Heart left ventricle (tissue), 16 donors: ENCODE measurements at regions not wholly inside any gene's neighbourhood (a gene's known extent, or its start where the extent isn't known, plus 50 kb on each side); places are given as distances from the start of the nearest gene placed in this dataset.

Source experiments
- ATAC-seq, 4 donors: fragments of 200-7000 bp; cut with Tn5 transposase; one replicate each; pipeline ENCODE4 v1.9.1; 2020 to 2022; ENCODE audit warnings: moderate library complexity in 4 of 4, mild to moderate bottlenecking in 3 of 4, moderate number of reproducible peaks in 1 of 4
- DNase-seq, 5 donors: peaks; one replicate each; pipeline ENCODE4 v3.0.0-alpha.2; 2020
- H3K27ac ChIP-seq, 12 donors: fragments of 200-600 bp; sonication (generic) in 4 of 12; one replicate each; pipeline versions ENCODE4 v1.5.0 to v1.8.0; 2016 to 2022; ENCODE audit warnings: mild to moderate bottlenecking in 2 of 12
- H3K27me3 ChIP-seq, 9 donors: fragments of 200-600 bp; sonication (generic) in 2 of 9; one replicate each; pipeline versions ENCODE4 v1.5.1 to v1.8.0; 2016 to 2022; ENCODE audit warnings: mild to moderate bottlenecking in 3 of 9
- H3K36me3 ChIP-seq, 9 donors: fragments of 200-600 bp; sonication (generic) in 2 of 9; one replicate each; pipeline versions ENCODE4 v1.5.0 to v1.8.0; 2018 to 2022; ENCODE audit warnings: mild to moderate bottlenecking in 2 of 9
- H3K4me1 ChIP-seq, 12 donors: fragments of 200-600 bp; sonication (generic) in 4 of 12; one replicate each; pipeline versions ENCODE4 v1.5.0 to v1.8.0; 2016 to 2022; ENCODE audit warnings: mild to moderate bottlenecking in 3 of 12
- H3K4me3 ChIP-seq, 12 donors: fragments of 200-600 bp; sonication (generic) in 4 of 12; one replicate each; pipeline versions ENCODE4 v1.5.0 to v1.8.0; 2017 to 2022; ENCODE audit warnings: mild to moderate bottlenecking in 9 of 12, moderate library complexity in 4 of 12
- H3K9me3 ChIP-seq, 12 donors: fragments of 200-600 bp; sonication (generic) in 4 of 12; one replicate each; pipeline versions ENCODE4 v1.5.0 to v1.8.0; 2016 to 2022; ENCODE audit warnings: mild to moderate bottlenecking in 1 of 12
- POLR2A ChIP-seq, 2 donors: fragments of 450-650 bp; IDR thresholded peaks; one replicate each; pipeline ENCODE4 v1.6.1; 2017; ENCODE audit warnings: antibody characterized with exemption in 2 of 2, mild to moderate bottlenecking in 2 of 2, moderate library complexity in 2 of 2
- WGBS, 4 donors: extraction: QIAGEN DNeasy Blood & Tissue Kit in 2 of 4; methylation state at CpG; one replicate each; pipeline versions ENCODE4 v1.1.5 to v1.1.7; 2013 to 2018; 5-methylcytosine and 5-hydroxymethylcytosine counted together
- intact Hi-C, 10 donors: fragments of 100-400 bp; cut with DNase I; formaldehyde crosslinking; loops; one replicate each; pipeline versions ENCODE4 v1.11.1 to v1.14.2; 2022
- TF ChIP-seq, protein P1 (sequence below), 12 donors: fragments of 200-600 bp; sonication (generic) in 4 of 12; IDR thresholded peaks; one replicate each; pipeline versions ENCODE4 v1.5.0 to v1.8.0; 2018 to 2022; ENCODE audit warnings: antibody characterized with exemption in 12 of 12, mild to moderate bottlenecking in 5 of 12
- donor health status: ischemic (EF 13 %, LVEDD 7.1; RV severe dilation, severe dysfunction).
- donor health status: healthy with polysubstance abuse.
- donor health status: DM: no; HTN: yes; CAD: no.
- donor health status: DM: no; HTN: no; CAD: no.
- donor health status: ischemic (EF 25% LVEDD 6.9; RV normal size, moderate dysfunction).
- donor health status: ischemic (EF 25% LVEDD 5.7; RV mildly dilated, moderate dysfunction).
- donor health status: healthy.
- donor health status: DM: yes; HTN: yes; CAD: no.
- donor health status: ischemic (EF 35%, LVEDD 5.7; RV mildly dilated, moderate dysfunction).
- donor health status: nonischemic (EF 11% LVEDD 7.7; RV severe dilation, severe dysfunction).
- donor health status: DM: yes; HTN: yes; CAD: no.
- donor health status: PGD.
- donor health status: ischemic (EF 29% LVEDD 5.4; RV normal size, mild dysfunction).
- donor health status: nonischemic (EF 23%, LVEDD 6.1; RV moderate dilation, normal function).

- Histone ChIP-seq H3K4me3 (no peak overlapping the region), H3K36me3 (no peaks in the 10 kb centered on the region), H3K4me1 (peaks cover 0 to 36% (median 16%) of the 10 kb centered on the region in 12 donors), H3K27me3 (no peaks in the 10 kb centered on the region), H3K27ac (peak overlapping the region in 1 of 12 donors; percentile 11), H3K9me3 (peaks cover 0 to 7% (median 0%) of the 10 kb centered on the region in 12 donors)
- intact Hi-C loops = loop anchor here in 1 of 10 donors (10.0 kb wide), 1 partner anchor 365 kb away; no protein-coding TSS in a partner anchor
- WGBS, 4 donors = 57 to 68% (median 64%) methylated on average over 8 of the region's 8 CpGs
- TF ChIP-seq, protein P1, sequence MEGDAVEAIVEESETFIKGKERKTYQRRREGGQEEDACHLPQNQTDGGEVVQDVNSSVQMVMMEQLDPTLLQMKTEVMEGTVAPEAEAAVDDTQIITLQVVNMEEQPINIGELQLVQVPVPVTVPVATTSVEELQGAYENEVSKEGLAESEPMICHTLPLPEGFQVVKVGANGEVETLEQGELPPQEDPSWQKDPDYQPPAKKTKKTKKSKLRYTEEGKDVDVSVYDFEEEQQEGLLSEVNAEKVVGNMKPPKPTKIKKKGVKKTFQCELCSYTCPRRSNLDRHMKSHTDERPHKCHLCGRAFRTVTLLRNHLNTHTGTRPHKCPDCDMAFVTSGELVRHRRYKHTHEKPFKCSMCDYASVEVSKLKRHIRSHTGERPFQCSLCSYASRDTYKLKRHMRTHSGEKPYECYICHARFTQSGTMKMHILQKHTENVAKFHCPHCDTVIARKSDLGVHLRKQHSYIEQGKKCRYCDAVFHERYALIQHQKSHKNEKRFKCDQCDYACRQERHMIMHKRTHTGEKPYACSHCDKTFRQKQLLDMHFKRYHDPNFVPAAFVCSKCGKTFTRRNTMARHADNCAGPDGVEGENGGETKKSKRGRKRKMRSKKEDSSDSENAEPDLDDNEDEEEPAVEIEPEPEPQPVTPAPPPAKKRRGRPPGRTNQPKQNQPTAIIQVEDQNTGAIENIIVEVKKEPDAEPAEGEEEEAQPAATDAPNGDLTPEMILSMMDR (IDR thresholded peaks at IDR 0.05) = no peak
- no peak for TF ChIP-seq POLR2A (IDR thresholded peaks at IDR 0.05)
- ATAC-seq (peak in 3 of 4 donors; percentile 14 to 64 (median 45)), DNase-seq (no peak)
Observed at GRCh38 chr20:58019850-58020625, 208.4 kb downstream of the ANKRD60 start.

DNA sequence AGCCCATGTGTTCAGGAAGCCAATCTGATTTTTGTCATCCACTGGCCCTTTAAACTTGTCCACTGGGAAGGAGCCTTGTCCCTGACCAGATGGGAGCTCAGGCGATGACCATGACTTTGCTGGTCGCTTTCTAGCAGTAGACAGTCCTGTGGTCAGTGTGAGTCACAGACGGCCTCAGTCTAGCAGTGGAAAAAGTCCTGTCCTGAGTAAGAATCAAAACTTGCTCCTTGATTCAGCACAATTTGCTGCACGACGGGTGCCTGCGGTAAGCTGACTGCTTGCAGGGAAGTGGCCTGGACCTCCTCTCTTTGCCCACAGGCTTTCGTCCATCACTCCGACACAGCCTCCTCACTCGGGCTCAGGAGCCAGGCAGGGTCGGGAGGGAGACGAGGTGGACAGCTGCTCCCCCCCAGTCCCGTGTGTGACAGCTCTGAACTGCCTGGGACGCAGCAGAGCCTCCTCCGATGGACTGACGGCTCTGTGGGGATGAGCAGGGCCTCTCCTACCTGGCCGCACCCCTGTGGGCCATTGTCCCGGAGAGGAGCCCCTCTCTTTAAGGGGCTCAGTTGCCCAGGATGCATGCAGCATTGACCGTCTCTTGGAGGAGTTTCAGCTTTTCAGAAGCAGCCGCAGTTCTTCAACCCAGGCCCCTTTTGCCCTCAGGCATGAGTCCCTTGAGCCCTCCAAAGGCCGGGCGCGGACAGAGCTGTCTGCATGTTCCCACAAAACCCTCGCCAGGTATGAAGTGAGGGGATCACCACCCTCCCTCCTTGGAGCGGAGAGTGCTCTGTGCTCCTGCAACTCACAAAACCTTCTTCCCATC, 209.2 kb downstream of the ANKRD60 start:
- DNase-seq (no peak), ATAC-seq (peak in 2 of 4 donors; percentile 27 to 60)
- intact Hi-C loops = no loop called here
- no peaks in the 10 kb centered on the region for H3K27me3 ChIP-seq
- peaks cover 0 to 8% (median 0%) of the 10 kb centered on the region in 12 donors for H3K9me3 ChIP-seq
- peak overlapping the region in 4 of 12 donors; percentile 11 to 31 (median 22) for H3K27ac ChIP-seq
- no peak overlapping the region for H3K4me3 ChIP-seq
- no peaks in the 10 kb centered on the region for H3K36me3 ChIP-seq
- peaks cover 0 to 30% (median 16%) of the 10 kb centered on the region in 12 donors for H3K4me1 ChIP-seq
- TF ChIP-seq, protein P1 (IDR thresholded peaks at IDR 0.05) = no peak
- TF ChIP-seq POLR2A (IDR thresholded peaks at IDR 0.05) = no peak
- 77 to 83% (median 81%) methylated on average over 21 to 24 of the region's 24 CpGs for WGBS, 4 donors

DNA sequence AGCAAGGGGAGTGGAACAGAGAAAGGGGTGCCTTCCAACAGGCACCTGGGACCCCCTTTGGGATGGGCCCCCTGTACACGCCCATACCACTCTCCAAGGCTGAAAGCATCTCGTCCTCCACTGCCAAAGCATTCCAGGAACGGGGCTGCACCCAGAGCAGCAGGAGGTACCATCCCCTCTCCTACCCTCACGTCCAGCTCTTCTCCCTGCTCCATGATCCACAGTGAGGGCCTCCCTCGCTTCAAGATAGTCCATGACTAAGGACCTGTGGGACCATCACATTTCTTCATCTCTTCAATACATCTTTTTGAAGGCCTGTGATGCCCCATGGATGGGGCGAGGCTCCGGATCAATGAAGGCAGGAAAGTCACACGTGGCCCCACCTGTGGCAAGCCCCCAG, 209.9 kb downstream of the ANKRD60 start:
- WGBS, 4 donors = 88 to 92% (median 91%) methylated on average over 8 of the region's 8 CpGs
- no peak for ATAC-seq
- peak overlapping the region in 1 of 12 donors; percentile 62 for H3K27ac ChIP-seq

DNA sequence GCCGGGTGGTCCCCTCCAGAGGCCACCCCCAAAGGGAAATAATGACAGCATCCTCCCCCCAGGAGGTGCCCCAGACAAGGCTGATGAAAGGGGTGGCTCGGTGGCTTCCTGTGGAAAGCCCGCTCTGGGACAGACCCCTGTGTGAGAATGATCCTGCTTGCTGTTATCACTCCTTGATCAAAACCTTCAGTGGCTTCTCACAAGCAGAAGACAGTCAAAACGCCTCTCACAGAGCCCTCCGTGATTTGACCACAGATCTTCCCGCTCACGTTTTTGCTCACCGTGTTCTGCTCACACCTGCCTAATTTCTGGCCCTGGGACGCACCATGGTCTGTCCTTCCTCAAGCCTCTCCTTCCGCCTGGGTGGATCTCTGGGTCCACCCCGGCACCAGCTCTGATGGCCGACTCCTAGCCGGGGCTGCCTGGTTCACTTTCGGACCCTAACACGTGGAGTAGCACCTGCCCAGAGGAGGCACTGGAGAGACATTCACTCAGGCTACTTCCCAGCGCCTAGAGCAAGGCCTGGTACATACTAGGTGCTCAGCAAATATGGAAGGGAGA, 210.4 kb downstream of the ANKRD60 start:
- no peak for DNase-seq
- Histone ChIP-seq H3K4me3 (no peak overlapping the region), H3K36me3 (no peaks in the 10 kb centered on the region), H3K27ac (peak overlapping the region in 1 of 12 donors; percentile 62), H3K27me3 (no peaks in the 10 kb centered on the region), H3K4me1 (peaks cover 0 to 30% (median 16%) of the 10 kb centered on the region in 12 donors), H3K9me3 (peaks cover 0 to 8% (median 0%) of the 10 kb centered on the region in 12 donors)
- intact Hi-C loops = no loop called here
- ATAC-seq = no peak
- TF ChIP-seq, protein P1 (IDR thresholded peaks at IDR 0.05) = no peak
- WGBS, 4 donors = 81 to 86% (median 83%) methylated on average over 13 to 16 of the region's 16 CpGs

More for the DNA sequence above, 209.9 kb downstream of the ANKRD60 start:
- Histone ChIP-seq H3K4me3 (no peak overlapping the region), H3K36me3 (no peaks in the 10 kb centered on the region), H3K9me3 (peaks cover 0 to 8% (median 0%) of the 10 kb centered on the region in 12 donors), H3K27me3 (no peaks in the 10 kb centered on the region), H3K4me1 (peaks cover 0 to 30% (median 16%) of the 10 kb centered on the region in 12 donors)
- intact Hi-C loops = no loop called here
- no peak for TF ChIP-seq POLR2A (IDR thresholded peaks at IDR 0.05)
- no peak for DNase-seq
